ENCODE measurements at regions not wholly inside any gene's neighbourhood (a gene's known extent, or its start where the extent isn't known, plus 50 kb on each side); places are given as distances from the start of the nearest gene placed in this dataset.

GRCh38 chr15:35857567-35858226 is 311.7 kb upstream of the DPH6 start:
- Histone ChIP-seq H3K9ac (ENCODE audit: insufficient read depth, low read depth, low read length) (no peak overlapping the region), H3K4me3 (replicated peaks in 1 of 3; ENCODE audit: insufficient read depth in 1 of 3, low read depth in 2 of 3, low read length in 3 of 3) (no peak overlapping the region), H3K79me2 (ENCODE audit: insufficient read depth, low read length) (no peaks in the 10 kb centered on the region), H3K27me3 (ENCODE audit: control insufficient read depth in 1 of 2, insufficient read depth in 2 of 2, low read length in 2 of 2) (no peaks in the 10 kb centered on the region), H4K20me1 (ENCODE audit: insufficient read depth, low read length) (no peaks in the 10 kb centered on the region), H3K27ac (ENCODE audit: extremely low read length, insufficient read depth, low read length) (no peak overlapping the region), H3K4me1 (ENCODE audit: insufficient read depth, low read length) (no peaks in the 10 kb centered on the region), H3K9me3 (ENCODE audit: low read length) (no peaks in the 10 kb centered on the region), H2AFZ (ENCODE audit: low read length) (no peak overlapping the region), H3K4me2 (ENCODE audit: low read depth, low read length) (no peak overlapping the region), H3K36me3 (replicated peaks in 1 of 2; ENCODE audit: control insufficient read depth in 1 of 2, insufficient read depth in 2 of 2, low read length in 2 of 2) (no peaks in the 10 kb centered on the region)
- WGBS (ENCODE audit: low lambda C conversion rate): 14% methylated on average over 6 of the region's 6 CpGs
- ATAC-seq (no peak), FAIRE-seq (no peak), DNase-seq (ENCODE audit: low spot score) (no peak)
- ChIA-PET CTCF (ENCODE audit: low intra/inter-chr PET ratio, low total read pairs) (no interaction called here), POLR2A (no interaction called here)
- no TSS peak for BruUV-seq (replicated peaks)
- intact Hi-C loops (cut with micrococcal nuclease; ENCODE audit: unreplicated experiment) (no loop called here), in situ Hi-C loops (cut with HindIII; ENCODE audit: extremely low pct_ligation_motif_present, low pct_unique_long_range_greater_than_20kb) (no loop called here)
- no peak for TF ChIP-seq FIP1L1 (IDR thresholded peaks at IDR 0.05; ENCODE audit: borderline replicate concordance, insufficient read depth, low read depth, low read length)
- no peak for TF ChIP-seq CTCF (CRISPR knock-in tag; IDR thresholded peaks at IDR 0.05)
- no peak for TF ChIP-seq ZNF142 (CRISPR knock-in tag; IDR thresholded peaks at IDR 0.05)
- TF ChIP-seq HDAC1 (CRISPR knock-in tag; IDR thresholded peaks at IDR 0.05): no peak
- no peak for TF ChIP-seq TBL1XR1 (IDR thresholded peaks at IDR 0.05; ENCODE audit: borderline replicate concordance, low read length, partially characterized antibody)
- TF ChIP-seq PAX8 (CRISPR knock-in tag; IDR thresholded peaks at IDR 0.05; ENCODE audit: borderline replicate concordance): no peak
- TF ChIP-seq MXD4 (CRISPR knock-in tag; IDR thresholded peaks at IDR 0.05): no peak
- TF ChIP-seq ATM (IDR thresholded peaks at IDR 0.05; ENCODE audit: borderline replicate concordance): no peak
- no peak for TF ChIP-seq MBNL3 (CRISPR knock-in tag; conservative IDR thresholded peaks at IDR 0.05)
- no peak for TF ChIP-seq TGIF2 (CRISPR knock-in tag; IDR thresholded peaks at IDR 0.05)
- no peak for TF ChIP-seq ZNF382 (CRISPR knock-in tag; IDR thresholded peaks at IDR 0.05; ENCODE audit: borderline replicate concordance)
- no peak for TF ChIP-seq ZNF350 (CRISPR knock-in tag; IDR thresholded peaks at IDR 0.05; ENCODE audit: borderline replicate concordance, low read depth)
- no peak for TF ChIP-seq CHD2 (IDR thresholded peaks at IDR 0.05; ENCODE audit: low read depth, low read length)

All from HepG2 (cell line).